WI38 (cell line): ENCODE measurements at regions not wholly inside any gene's neighbourhood (a gene's known extent, or its start where the extent isn't known, plus 50 kb on each side); places are given as distances from the start of the nearest gene placed in this dataset.
A peak's percentile ranks its signal among the peaks of the same experiment; 100 is the strongest.

Experiments
- H3K4me3 ChIP-seq: 2 replicates; pipeline ENCODE4 v1.5.1; 2011; ENCODE audit warnings: low read depth, mild to moderate bottlenecking, control low read depth, low read length
- CTCF ChIP-seq: IDR thresholded peaks from 2 replicates; pipeline ENCODE4 v1.5.1; 2012; ENCODE audit warnings: low read depth, mild to moderate bottlenecking, control low read depth, low read length

- no peak for TF ChIP-seq CTCF
- no peak overlapping the region for H3K4me3 ChIP-seq
These were observed 98.3 kb upstream of the FMN2 start for GRCh38 chr1:239993366-239993765.

- TF ChIP-seq CTCF = no peak
- H3K4me3 ChIP-seq = no peak overlapping the region
These were observed 96.4 kb upstream of the FMN2 start for GRCh38 chr1:239995281-239995680.

- TF ChIP-seq CTCF = no peak
- no peak overlapping the region for H3K4me3 ChIP-seq
These were observed 94.5 kb upstream of the FMN2 start for GRCh38 chr1:239997160-239997514.

GRCh38 chr1:239997515-239998311, 94.0 kb upstream of the FMN2 start:
- peak overlapping the region; percentile 46 for H3K4me3 ChIP-seq
- TF ChIP-seq CTCF = no peak

- TF ChIP-seq CTCF = no peak
- H3K4me3 ChIP-seq = peak overlapping the region; percentile 46
These were observed 93.4 kb upstream of the FMN2 start for GRCh38 chr1:239998312-239998649.

GRCh38 chr1:239999170-239999569, 92.5 kb upstream of the FMN2 start:
- H3K4me3 ChIP-seq = no peak overlapping the region
- TF ChIP-seq CTCF = no peak

- no peak overlapping the region for H3K4me3 ChIP-seq
- no peak for TF ChIP-seq CTCF
These were observed 91.0 kb upstream of the FMN2 start for GRCh38 chr1:240000634-240001033.
